ENCODE measurements at regions not wholly inside any gene's neighbourhood (a gene's known extent, or its start where the extent isn't known, plus 50 kb on each side); places are given as distances from the start of the nearest gene placed in this dataset.

- Histone ChIP-seq H3K36me3 (ENCODE audit: control insufficient read depth, low read length) (no peaks in the 10 kb centered on the region), H3F3A (ENCODE audit: control insufficient read depth, insufficient read depth) (peaks cover 24% of the 10 kb centered on the region; the same call in 1 of the 2 replicates), H3K4me2 (ENCODE audit: low read length) (peak overlapping the region; percentile 93), H3K4me3 (ENCODE audit: low read length) (peak overlapping the region; percentile 81), H3K4me1 (ENCODE audit: control insufficient read depth, low read length) (peaks cover 51% of the 10 kb centered on the region), H4K20me1 (ENCODE audit: control insufficient read depth, insufficient read depth, low read depth, low read length) (no peaks in the 10 kb centered on the region), H3K27ac (ENCODE audit: low read depth, low read length) (peak overlapping the region; percentile 50; the same call in 1 of the 2 replicates), H3K9me2 (replicated peaks; ENCODE audit: control insufficient read depth, low read length) (no peaks in the 10 kb centered on the region), H3K27me3 (ENCODE audit: control insufficient read depth, low read length) (peaks cover 35% of the 10 kb centered on the region), H3K9me3 (ENCODE audit: control insufficient read depth, insufficient read depth, low read length) (no peaks in the 10 kb centered on the region), H3K79me2 (ENCODE audit: control insufficient read depth, low read length) (no peaks in the 10 kb centered on the region)
- TF ChIP-seq EZH2phosphoT487 (IDR thresholded peaks at IDR 0.05; ENCODE audit: borderline replicate concordance, low read length) (no peak), CTCF (IDR thresholded peaks at IDR 0.05; ENCODE audit: low read depth, low read length, poor library complexity, severe bottlenecking) (no peak)
Observed at GRCh38 chr5:88658886-88659285, 224.1 kb downstream of the MEF2C start.

- Histone ChIP-seq H3F3A (ENCODE audit: control insufficient read depth, insufficient read depth) (peaks cover 17% of the 10 kb centered on the region; the same call in 1 of the 2 replicates), H4K20me1 (ENCODE audit: control insufficient read depth, insufficient read depth, low read depth, low read length) (no peaks in the 10 kb centered on the region), H3K9me2 (replicated peaks; ENCODE audit: control insufficient read depth, low read length) (no peaks in the 10 kb centered on the region), H3K4me2 (ENCODE audit: low read length) (no peak overlapping the region), H3K27me3 (ENCODE audit: control insufficient read depth, low read length) (peaks cover 29% of the 10 kb centered on the region), H3K4me3 (ENCODE audit: low read length) (no peak overlapping the region), H3K36me3 (ENCODE audit: control insufficient read depth, low read length) (no peaks in the 10 kb centered on the region), H3K27ac (ENCODE audit: low read depth, low read length) (no peak overlapping the region), H3K9me3 (ENCODE audit: control insufficient read depth, insufficient read depth, low read length) (no peaks in the 10 kb centered on the region), H3K4me1 (ENCODE audit: control insufficient read depth, low read length) (peaks cover 47% of the 10 kb centered on the region), H3K79me2 (ENCODE audit: control insufficient read depth, low read length) (no peaks in the 10 kb centered on the region)
- TF ChIP-seq CTCF (IDR thresholded peaks at IDR 0.05; ENCODE audit: low read depth, low read length, poor library complexity, severe bottlenecking) (no peak), EZH2phosphoT487 (IDR thresholded peaks at IDR 0.05; ENCODE audit: borderline replicate concordance, low read length) (no peak)
Observed at GRCh38 chr5:88657906-88658775, 224.8 kb downstream of the MEF2C start.

- no peak for TF ChIP-seq EZH2phosphoT487 (IDR thresholded peaks at IDR 0.05; ENCODE audit: borderline replicate concordance, low read length)
- no peak for TF ChIP-seq CTCF (IDR thresholded peaks at IDR 0.05; ENCODE audit: low read depth, low read length, poor library complexity, severe bottlenecking)
- Histone ChIP-seq H3K36me3 (ENCODE audit: control insufficient read depth, low read length) (no peaks in the 10 kb centered on the region), H3K9me3 (ENCODE audit: control insufficient read depth, insufficient read depth, low read length) (no peaks in the 10 kb centered on the region), H3K4me3 (ENCODE audit: low read length) (no peak overlapping the region), H3K27ac (ENCODE audit: low read depth, low read length) (no peak overlapping the region), H3K9me2 (replicated peaks; ENCODE audit: control insufficient read depth, low read length) (no peaks in the 10 kb centered on the region), H3K79me2 (ENCODE audit: control insufficient read depth, low read length) (no peaks in the 10 kb centered on the region), H4K20me1 (ENCODE audit: control insufficient read depth, insufficient read depth, low read depth, low read length) (no peaks in the 10 kb centered on the region), H3K4me1 (ENCODE audit: control insufficient read depth, low read length) (peaks cover 39% of the 10 kb centered on the region), H3K27me3 (ENCODE audit: control insufficient read depth, low read length) (peaks cover 21% of the 10 kb centered on the region), H3F3A (ENCODE audit: control insufficient read depth, insufficient read depth) (peaks cover 9% of the 10 kb centered on the region; the same call in 1 of the 2 replicates), H3K4me2 (ENCODE audit: low read length) (no peak overlapping the region)
Observed at GRCh38 chr5:88657136-88657535, 225.8 kb downstream of the MEF2C start.

Measured in DOHH2 (cell line).